ENCODE measurements at regions not wholly inside any gene's neighbourhood (a gene's known extent, or its start where the extent isn't known, plus 50 kb on each side); places are given as distances from the start of the nearest gene placed in this dataset.

DNA sequence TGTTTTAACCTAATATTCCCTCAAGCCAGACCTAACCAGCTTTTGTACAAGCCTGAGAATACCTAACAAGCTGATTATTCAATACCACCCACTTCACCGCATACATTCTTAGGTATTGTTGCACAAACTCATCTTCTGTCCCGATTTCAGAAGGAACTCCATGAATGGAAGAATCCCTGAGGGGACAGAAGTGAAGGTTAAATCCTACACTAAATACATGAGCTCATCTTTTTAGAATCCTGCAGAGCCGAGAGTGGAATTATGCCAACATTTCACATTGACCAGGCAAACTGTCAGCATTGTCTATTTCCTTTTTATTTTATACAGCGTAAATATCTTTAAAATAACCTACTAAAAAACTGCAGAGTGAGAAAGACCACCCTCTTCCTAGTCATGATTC, 140.7 kb upstream of the PRICKLE1 start:
- Histone ChIP-seq H3K36me3 (ENCODE audit: insufficient read depth in 1 of 2, low read depth in 1 of 2) (no peaks in the 10 kb centered on the region), H3K27me3 (ENCODE audit: insufficient read depth in 3 of 3, low read length in 2 of 3) (no peaks in the 10 kb centered on the region), H3K4me1 (peaks cover 21% of the 10 kb centered on the region), H3K27ac (no peak overlapping the region), H3K9me3 (no peaks in the 10 kb centered on the region), H3K4me3 (no peak overlapping the region)
- no peak for DNase-seq
- TF ChIP-seq, protein P1, sequence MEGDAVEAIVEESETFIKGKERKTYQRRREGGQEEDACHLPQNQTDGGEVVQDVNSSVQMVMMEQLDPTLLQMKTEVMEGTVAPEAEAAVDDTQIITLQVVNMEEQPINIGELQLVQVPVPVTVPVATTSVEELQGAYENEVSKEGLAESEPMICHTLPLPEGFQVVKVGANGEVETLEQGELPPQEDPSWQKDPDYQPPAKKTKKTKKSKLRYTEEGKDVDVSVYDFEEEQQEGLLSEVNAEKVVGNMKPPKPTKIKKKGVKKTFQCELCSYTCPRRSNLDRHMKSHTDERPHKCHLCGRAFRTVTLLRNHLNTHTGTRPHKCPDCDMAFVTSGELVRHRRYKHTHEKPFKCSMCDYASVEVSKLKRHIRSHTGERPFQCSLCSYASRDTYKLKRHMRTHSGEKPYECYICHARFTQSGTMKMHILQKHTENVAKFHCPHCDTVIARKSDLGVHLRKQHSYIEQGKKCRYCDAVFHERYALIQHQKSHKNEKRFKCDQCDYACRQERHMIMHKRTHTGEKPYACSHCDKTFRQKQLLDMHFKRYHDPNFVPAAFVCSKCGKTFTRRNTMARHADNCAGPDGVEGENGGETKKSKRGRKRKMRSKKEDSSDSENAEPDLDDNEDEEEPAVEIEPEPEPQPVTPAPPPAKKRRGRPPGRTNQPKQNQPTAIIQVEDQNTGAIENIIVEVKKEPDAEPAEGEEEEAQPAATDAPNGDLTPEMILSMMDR (IDR thresholded peaks at IDR 0.05), result no peak
- 44 to 56% (median 52%) methylated on average over 4 of the region's 4 CpGs for WGBS, 3 donors
- intact Hi-C loops (cut with DNase I), result no loop called here
- ATAC-seq, result no peak

DNA sequence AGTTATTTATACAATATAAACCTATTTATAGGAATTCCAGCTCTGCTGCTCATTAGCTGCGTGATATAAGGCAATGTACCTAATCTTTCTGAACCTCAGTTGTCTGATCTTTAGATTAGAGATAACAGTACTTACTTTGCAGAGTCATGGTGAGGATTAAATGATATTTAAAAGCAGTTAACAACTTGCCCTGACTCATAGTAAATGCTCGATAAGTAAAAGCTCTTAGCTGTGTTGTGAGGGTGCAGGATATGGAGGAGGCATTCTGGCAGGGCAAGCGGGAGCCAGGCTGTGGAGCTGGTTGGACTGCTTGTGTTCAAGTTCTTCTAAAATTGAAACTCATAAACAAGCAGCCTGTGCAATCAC, 140.0 kb upstream of the PRICKLE1 start:
- Histone ChIP-seq H3K36me3 (ENCODE audit: insufficient read depth in 1 of 2, low read depth in 1 of 2) (no peaks in the 10 kb centered on the region), H3K27ac (no peak overlapping the region), H3K9me3 (no peaks in the 10 kb centered on the region), H3K4me1 (peaks cover 13% of the 10 kb centered on the region), H3K27me3 (ENCODE audit: insufficient read depth in 3 of 3, low read length in 2 of 3) (no peaks in the 10 kb centered on the region), H3K4me3 (no peak overlapping the region)
- DNase-seq, result no peak
- intact Hi-C loops (cut with DNase I), result no loop called here
- ATAC-seq, result no peak
- 85 to 91% (median 90%) methylated on average over 3 of the region's 3 CpGs for WGBS, 3 donors
- TF ChIP-seq, protein P1 (IDR thresholded peaks at IDR 0.05), result no peak

DNA sequence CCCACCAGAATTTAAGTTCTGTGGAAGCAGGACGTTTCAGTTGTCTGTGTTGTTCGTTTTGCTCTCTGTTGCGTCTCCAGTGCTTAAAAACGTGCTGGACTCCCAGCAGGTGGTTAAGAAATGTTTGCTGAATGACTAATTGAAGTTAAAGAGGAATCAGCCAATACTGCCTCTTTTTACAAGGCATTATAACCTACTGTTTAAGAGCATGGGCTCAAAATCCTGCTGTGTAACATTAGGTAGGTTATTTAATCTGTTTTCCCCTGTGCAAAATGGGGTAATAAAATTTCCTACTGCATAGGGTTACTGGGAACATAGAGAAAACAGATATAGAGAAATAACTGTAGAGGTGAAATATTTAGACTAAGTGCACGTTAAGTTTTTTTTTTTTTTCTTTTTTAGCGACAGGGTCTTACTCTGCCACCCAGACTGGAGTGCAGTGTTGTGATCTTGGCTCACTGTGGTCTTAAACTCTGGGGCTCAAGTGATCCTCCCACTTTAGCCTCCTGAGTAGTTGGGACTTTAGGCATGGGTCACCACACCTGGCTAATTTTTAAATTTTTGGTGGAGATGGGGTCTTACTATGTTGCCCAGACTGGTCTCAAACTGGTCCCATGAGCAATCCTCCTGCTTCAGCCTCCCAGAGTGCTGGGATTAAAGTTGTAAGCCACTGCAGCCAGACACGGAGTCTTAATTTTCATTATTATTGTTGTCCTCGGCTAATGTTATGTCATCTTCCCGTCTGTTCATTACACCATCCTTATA, 139.4 kb upstream of the PRICKLE1 start:
- no peaks in the 10 kb centered on the region for H3K9me3 ChIP-seq
- DNase-seq (no peak), ATAC-seq (no peak)
- H3K4me1 ChIP-seq, result peaks cover 9% of the 10 kb centered on the region
- no peaks in the 10 kb centered on the region for H3K36me3 ChIP-seq (ENCODE audit: insufficient read depth in 1 of 2, low read depth in 1 of 2)
- no peak overlapping the region for H3K27ac ChIP-seq
- WGBS, 3 donors, result 78 to 80% (median 80%) methylated on average over 9 of the region's 9 CpGs
- TF ChIP-seq, protein P1 (IDR thresholded peaks at IDR 0.05), result no peak
- H3K4me3 ChIP-seq, result no peak overlapping the region
- H3K27me3 ChIP-seq (ENCODE audit: insufficient read depth in 3 of 3, low read length in 2 of 3), result no peaks in the 10 kb centered on the region
- intact Hi-C loops (cut with DNase I), result no loop called here

DNA sequence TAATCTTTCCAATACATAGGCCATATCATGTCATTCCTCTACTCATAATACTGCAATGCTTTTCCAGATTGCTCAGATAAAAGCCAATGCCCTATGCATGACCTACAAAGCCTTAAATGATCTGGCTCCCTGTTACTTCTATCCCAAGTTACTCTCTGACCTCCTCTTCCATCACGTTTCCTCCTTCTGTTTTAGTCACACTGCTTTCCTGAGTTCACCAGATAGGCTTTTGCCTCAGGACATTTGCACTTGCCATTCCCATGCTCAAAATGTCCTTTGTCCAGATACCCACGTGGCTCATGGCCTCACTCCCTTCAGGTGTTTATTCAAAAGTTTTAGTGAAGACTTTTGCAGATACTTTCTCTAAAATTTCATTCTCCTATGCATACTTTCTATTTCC, 138.7 kb upstream of the PRICKLE1 start:
- no peaks in the 10 kb centered on the region for H3K9me3 ChIP-seq
- H3K36me3 ChIP-seq (ENCODE audit: insufficient read depth in 1 of 2, low read depth in 1 of 2), result no peaks in the 10 kb centered on the region
- H3K4me1 ChIP-seq, result peaks cover 4% of the 10 kb centered on the region
- no peak overlapping the region for H3K27ac ChIP-seq
- no peak for DNase-seq
- TF ChIP-seq, protein P1 (IDR thresholded peaks at IDR 0.05), result no peak
- intact Hi-C loops (cut with DNase I), result no loop called here
- H3K4me3 ChIP-seq, result no peak overlapping the region
- no peaks in the 10 kb centered on the region for H3K27me3 ChIP-seq (ENCODE audit: insufficient read depth in 3 of 3, low read length in 2 of 3)
- ATAC-seq, result no peak
- 72 to 76% (median 76%) methylated on average over 2 of the region's 2 CpGs for WGBS, 3 donors

DNA sequence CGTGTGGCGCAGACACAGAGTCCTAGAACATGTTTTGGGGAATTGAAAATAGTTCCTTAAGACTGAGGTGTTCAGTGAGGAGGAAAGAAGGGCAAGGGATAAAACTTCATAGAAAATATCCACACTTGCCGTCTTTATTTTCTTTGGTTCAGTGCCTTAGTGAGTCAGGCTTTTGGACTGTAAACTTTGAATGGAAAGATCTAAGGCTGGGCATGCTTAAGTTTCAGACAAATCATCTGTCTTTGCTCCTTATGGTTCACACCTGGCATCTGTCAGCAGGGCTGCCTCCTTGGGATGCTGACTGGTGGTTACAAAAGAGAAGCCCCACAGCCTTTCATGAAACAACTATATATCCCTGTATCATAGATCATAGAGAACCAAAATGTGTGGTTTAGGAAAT, 136.3 kb upstream of the PRICKLE1 start:
- Histone ChIP-seq H3K9me3 (no peaks in the 10 kb centered on the region), H3K36me3 (ENCODE audit: insufficient read depth in 1 of 2, low read depth in 1 of 2) (no peaks in the 10 kb centered on the region), H3K4me3 (no peak overlapping the region), H3K27me3 (ENCODE audit: insufficient read depth in 3 of 3, low read length in 2 of 3) (no peaks in the 10 kb centered on the region), H3K4me1 (no peaks in the 10 kb centered on the region), H3K27ac (no peak overlapping the region)
- intact Hi-C loops (cut with DNase I), result no loop called here
- ATAC-seq, result no peak
- no peak for DNase-seq
- 85 to 98% (median 86%) methylated on average over 3 of the region's 3 CpGs for WGBS, 3 donors
- TF ChIP-seq, protein P1 (IDR thresholded peaks at IDR 0.05), result no peak
